H1 (cell line): ENCODE measurements at regions not wholly inside any gene's neighbourhood (a gene's known extent, or its start where the extent isn't known, plus 50 kb on each side); places are given as distances from the start of the nearest gene placed in this dataset.

Source experiments
- CTCF ChIA-PET: fragments of 300-600 bp; sonication (Branson Sonifier 250); formaldehyde crosslinking; loops from one replicate; lab custom pipeline; 2021; ENCODE audit not compliant: partially characterized antibody; lab: Charles Lee
- POLR2A ChIA-PET: fragments of 300-600 bp; sonication (Branson Sonifier 250); formaldehyde crosslinking; loops from one replicate; lab custom pipeline; 2021; ENCODE audit warnings: inconsistent platforms; ENCODE audit not compliant: partially characterized antibody; lab: Charles Lee
- DNase-seq, 2 experiments: peaks; one replicate each; pipeline versions ENCODE4 v3.0.0 to v3.0.0-alpha.2; 2010 to 2022; ENCODE audit warnings: low spot score in 2 of 2, low read depth in 1 of 2, mixed read lengths in 1 of 2
- FAIRE-seq: peaks from 2 replicates; lab custom pipeline; 2011; peaks lifted over from hg19 to GRCh38; lab: Jason Lieb, UNC
- H2AFZ ChIP-seq: 2 replicates; pipeline ENCODE4 v1.8.1; 2012; ENCODE audit warnings: low read length, inconsistent platforms
- H2AK5ac ChIP-seq: 2 replicates; pipeline ENCODE4 v1.6.1; 2013; ENCODE audit warnings: low read depth, low read length
- H2BK120ac ChIP-seq: replicated peaks from 2 replicates; pipeline ENCODE3; 2013; ENCODE audit warnings: low read depth, low read length, inconsistent platforms
- H2BK12ac ChIP-seq: 2 replicates; pipeline ENCODE4 v1.6.1; 2013; ENCODE audit warnings: low read depth, low read length
- H2BK15ac ChIP-seq: 2 replicates; pipeline ENCODE4 v1.6.1; 2013; ENCODE audit warnings: low read length
- H2BK20ac ChIP-seq: 2 replicates; pipeline ENCODE4 v1.6.1; 2013; ENCODE audit warnings: low read length
- H2BK5ac ChIP-seq: 2 replicates; pipeline ENCODE4 v1.6.1; 2013; ENCODE audit warnings: low read depth, low read length
- H3K14ac ChIP-seq: 2 replicates; pipeline ENCODE4 v1.6.1; 2013; ENCODE audit warnings: inconsistent platforms; ENCODE audit not compliant: insufficient read length
- H3K18ac ChIP-seq: 2 replicates; pipeline ENCODE4 v1.6.1; 2013; ENCODE audit warnings: low read length; ENCODE audit errors: extremely low read depth
- H3K23ac ChIP-seq: 2 replicates; pipeline ENCODE4 v1.6.1; 2013; ENCODE audit warnings: inconsistent platforms; ENCODE audit not compliant: insufficient read length
- H3K23me2 ChIP-seq: 2 replicates; pipeline ENCODE4 v1.6.1; 2013; ENCODE audit warnings: low read depth, low read length
- H3K27ac ChIP-seq: 2 replicates; pipeline ENCODE4 v1.6.1; 2011; ENCODE audit warnings: low read depth, low read length, inconsistent platforms
- H3K27me3 ChIP-seq, 4 experiments: replicated peaks in 1 of 4; 1 replicate in 1 of 4; 2 replicates in 3 of 4; pipeline versions ENCODE4 v1.6.1 to v1.8.1; 2011 to 2013; ENCODE audit warnings: low read length in 3 of 4, mild to moderate bottlenecking in 3 of 4, inconsistent platforms in 2 of 4, mixed read lengths in 2 of 4, moderate library complexity in 1 of 4; ENCODE audit not compliant: control insufficient read depth in 3 of 4, insufficient read depth in 3 of 4; ENCODE audit errors: extremely low read depth in 1 of 4
- H3K36me3 ChIP-seq, 4 experiments: 2 replicates each; pipeline versions ENCODE4 v1.6.1 to v1.8.1; 2011 to 2013; ENCODE audit warnings: mild to moderate bottlenecking in 4 of 4, low read length in 3 of 4, moderate library complexity in 2 of 4, control low read depth in 1 of 4, inconsistent platforms in 1 of 4; ENCODE audit not compliant: insufficient read depth in 4 of 4, control insufficient read depth in 2 of 4
- H3K4ac ChIP-seq: replicated peaks from 2 replicates; pipeline ENCODE3; 2013; ENCODE audit warnings: low read length, low read depth, mixed read lengths, inconsistent platforms; ENCODE audit not compliant: insufficient read length
- H3K4me1 ChIP-seq, 4 experiments: replicated peaks in 1 of 4; 1 replicate in 1 of 4; 2 replicates in 3 of 4; pipeline versions ENCODE4 v1.6.1 to v1.8.1; 2011 to 2013; ENCODE audit warnings: low read length in 3 of 4, inconsistent platforms in 2 of 4, mixed read lengths in 1 of 4; ENCODE audit not compliant: insufficient read depth in 4 of 4, control insufficient read depth in 3 of 4
- H3K4me2 ChIP-seq, 2 experiments: 2 replicates each; pipeline versions ENCODE4 v1.6.1 to v1.8.1; 2011 to 2013; ENCODE audit warnings: low read depth in 2 of 2, low read length in 2 of 2, control low read depth in 1 of 2, inconsistent platforms in 1 of 2, mild to moderate bottlenecking in 1 of 2; ENCODE audit not compliant: insufficient read depth in 1 of 2
- H3K4me3 ChIP-seq, 4 experiments: fragments of 200-600, 300-600 bp in 1 of 4; sonication (generic), shearing (Covaris generic), sonication (Bioruptor Twin) in 1 of 4; 2 replicates each; pipeline versions ENCODE4 v1.5.1 to v1.8.1; 2011 to 2016; ENCODE audit warnings: low read length in 4 of 4, low read depth in 3 of 4, control low read depth in 2 of 4, inconsistent platforms in 2 of 4, mild to moderate bottlenecking in 2 of 4, mixed read lengths in 1 of 4, moderate library complexity in 1 of 4; ENCODE audit not compliant: insufficient read depth in 2 of 4; ENCODE audit errors: extremely low read depth in 1 of 4
- H3K56ac ChIP-seq: replicated peaks from 2 replicates; pipeline ENCODE3; 2013; ENCODE audit warnings: low read depth, mild to moderate bottlenecking, mixed read lengths, low read length, inconsistent platforms; ENCODE audit not compliant: insufficient read length
- H3K79me1 ChIP-seq: 2 replicates; pipeline ENCODE4 v1.6.1; 2013; ENCODE audit warnings: low read depth, low read length, control low read depth
- H3K79me2 ChIP-seq, 2 experiments: 2 replicates each; pipeline versions ENCODE4 v1.6.1 to v1.8.1; 2012 to 2013; ENCODE audit warnings: low read length in 2 of 2, mild to moderate bottlenecking in 2 of 2, inconsistent platforms in 1 of 2; ENCODE audit not compliant: insufficient read depth in 2 of 2, control insufficient read depth in 1 of 2
- H3K9ac ChIP-seq, 4 experiments: replicated peaks in 1 of 4; 1 replicate in 1 of 4; 2 replicates in 3 of 4; pipeline versions ENCODE4 v1.6.1 to v1.8.1; 2011 to 2013; ENCODE audit warnings: low read depth in 3 of 4, low read length in 3 of 4, control low read depth in 2 of 4, mild to moderate bottlenecking in 2 of 4, moderate library complexity in 2 of 4, inconsistent platforms in 1 of 4; ENCODE audit errors: extremely low read depth in 1 of 4
- H3K9me3 ChIP-seq, 2 experiments: 2 replicates each; pipeline versions ENCODE4 v1.6.1 to v1.8.1; 2012 to 2013; ENCODE audit warnings: mild to moderate bottlenecking in 2 of 2, moderate library complexity in 2 of 2, control low read depth in 1 of 2, inconsistent platforms in 1 of 2, low read depth in 1 of 2, low read length in 1 of 2, mixed read lengths in 1 of 2; ENCODE audit not compliant: insufficient read depth in 2 of 2
- H4K20me1 ChIP-seq, 2 experiments: replicated peaks in 1 of 2; 2 replicates each; pipeline versions ENCODE3 to v1.8.1; 2011 to 2013; ENCODE audit warnings: inconsistent platforms in 2 of 2, low read length in 2 of 2, mild to moderate bottlenecking in 1 of 2; ENCODE audit not compliant: insufficient read depth in 2 of 2, control insufficient read depth in 1 of 2
- H4K5ac ChIP-seq: 2 replicates; pipeline ENCODE4 v1.6.1; 2013; ENCODE audit warnings: low read length, low read depth, mixed read lengths, inconsistent platforms; ENCODE audit not compliant: insufficient read length
- H4K8ac ChIP-seq: 2 replicates; pipeline ENCODE4 v1.8.0; 2013; ENCODE audit warnings: mild to moderate bottlenecking, moderate library complexity, low read length, inconsistent platforms; ENCODE audit not compliant: insufficient read depth; ENCODE audit errors: extremely low read depth
- H4K91ac ChIP-seq: replicated peaks from 2 replicates; pipeline ENCODE3; 2013; ENCODE audit warnings: low read length, mixed read lengths, inconsistent platforms; ENCODE audit not compliant: insufficient read length
- BCL11A ChIP-seq, 2 experiments: IDR thresholded peaks; one replicate each; pipeline ENCODE4 v1.6.1; 2011; ENCODE audit warnings: low read depth in 2 of 2, low read length in 2 of 2, mild to moderate bottlenecking in 2 of 2
- FOSL1 ChIP-seq: IDR thresholded peaks from 2 replicates; pipeline ENCODE4 v1.6.1; 2011; ENCODE audit warnings: mild to moderate bottlenecking, low read depth, low read length, moderate library complexity; ENCODE audit not compliant: insufficient read depth
- JUN ChIP-seq: IDR thresholded peaks from 2 replicates; pipeline ENCODE4 v1.6.1; 2011; ENCODE audit warnings: low read depth, mild to moderate bottlenecking, improper control_type of control experiment, low read length
- KDM1A ChIP-seq: fragments of 200-600, 300-600 bp; sonication (generic); IDR thresholded peaks from 2 replicates; pipeline ENCODE4 v1.7.1; 2016; ENCODE audit warnings: mild to moderate bottlenecking, low read length, borderline replicate concordance
- KDM4A ChIP-seq: IDR thresholded peaks from one replicate; pipeline ENCODE4 v1.7.1; 2012; ENCODE audit warnings: low read depth, mild to moderate bottlenecking, moderate library complexity, low read length, inconsistent platforms; ENCODE audit not compliant: severe bottlenecking
- NRF1 ChIP-seq: IDR thresholded peaks from 2 replicates; pipeline ENCODE4 v1.6.1; 2011; ENCODE audit warnings: mild to moderate bottlenecking, low read depth, low read length, improper control_type of control experiment
- RBBP5 ChIP-seq: IDR thresholded peaks from 2 replicates; pipeline ENCODE4 v1.7.1; 2012; ENCODE audit warnings: low read depth, mild to moderate bottlenecking, inconsistent platforms, low read length, moderate library complexity, borderline replicate concordance
- RNF2 ChIP-seq: fragments of 200-900, 300-1000 bp; sonication (generic); IDR thresholded peaks from 2 replicates; pipeline ENCODE4 v1.7.1; 2016; ENCODE audit warnings: borderline replicate concordance, low read depth, mild to moderate bottlenecking, antibody characterized with exemption, low read length; ENCODE audit not compliant: poor library complexity, severe bottlenecking; ENCODE audit errors: missing control alignments
- RXRA ChIP-seq: IDR thresholded peaks from 2 replicates; pipeline ENCODE4 v1.6.1; 2011; ENCODE audit warnings: low read depth, mild to moderate bottlenecking, low read length, moderate library complexity; ENCODE audit not compliant: insufficient read depth
- SP4 ChIP-seq: IDR thresholded peaks from 2 replicates; pipeline ENCODE4 v1.6.1; 2012; ENCODE audit warnings: low read length, inconsistent platforms
- SRF ChIP-seq: IDR thresholded peaks from 2 replicates; pipeline ENCODE4 v1.6.1; 2011; ENCODE audit warnings: mild to moderate bottlenecking, low read depth, low read length, moderate library complexity
- TBP ChIP-seq: IDR thresholded peaks from 2 replicates; pipeline ENCODE4 v1.6.1; 2011; ENCODE audit warnings: low read depth, low read length, improper control_type of control experiment
- TCF12 ChIP-seq: IDR thresholded peaks from 2 replicates; pipeline ENCODE4 v1.6.1; 2011; ENCODE audit warnings: low read depth, mild to moderate bottlenecking, low read length
- WGBS, 2 experiments: shearing (Covaris generic) in 1 of 2; methylation state at CpG; one replicate each; pipeline versions ENCODE4 v1.1.6 to v1.1.7; 2013 to 2015; ENCODE audit warnings: low lambda C conversion rate in 2 of 2, mixed read lengths in 2 of 2, inconsistent platforms in 1 of 2, low coverage in 1 of 2, missing lambda C conversion rate in 1 of 2; ENCODE audit not compliant: insufficient replicate concordance in 2 of 2, insufficient coverage in 1 of 2, insufficient read length in 1 of 2; ENCODE audit errors: extremely low coverage in 1 of 2, missing lambda C conversion rate in 1 of 2; 5-methylcytosine and 5-hydroxymethylcytosine counted together

- FAIRE-seq (no peak), DNase-seq (no peak)
- POLR2A ChIA-PET: no interaction called here
- Histone ChIP-seq H3K4me1 (no peaks in the 10 kb centered on the region; a peak in 1 of 7 replicates), H3K79me1 (no peaks in the 10 kb centered on the region), H3K4me3 (no peak overlapping the region), H3K9me3 (no peaks in the 10 kb centered on the region), H3K23me2 (no peaks in the 10 kb centered on the region), H2BK120ac (no peak overlapping the region), H2BK12ac (no peak overlapping the region), H2BK5ac (no peak overlapping the region), H4K8ac (no peak overlapping the region), H4K91ac (no peak overlapping the region), H4K20me1 (no peaks in the 10 kb centered on the region), H3K9ac (no peak overlapping the region), H4K5ac (no peak overlapping the region), H2BK15ac (no peak overlapping the region), H2AFZ (no peak overlapping the region), H3K27ac (no peak overlapping the region), H3K18ac (no peak overlapping the region), H3K4me2 (no peak overlapping the region), H3K36me3 (no peaks in the 10 kb centered on the region), H3K23ac (no peak overlapping the region), H3K27me3 (peaks cover 0 to 2% (median 0%) of the 10 kb centered on the region in 4 experiments; a peak in 1 of 7 replicates), H2BK20ac (no peak overlapping the region), H3K4ac (no peak overlapping the region), H3K56ac (no peak overlapping the region), H3K14ac (no peak overlapping the region), H2AK5ac (no peak overlapping the region), H3K79me2 (no peaks in the 10 kb centered on the region)
- TF ChIP-seq TCF12: no peak
- no peak for TF ChIP-seq JUN
- TF ChIP-seq RXRA: no peak
- TF ChIP-seq FOSL1: no peak
- no peak for TF ChIP-seq RBBP5
- no peak for TF ChIP-seq KDM1A
- no peak for TF ChIP-seq NRF1
- no peak for TF ChIP-seq RNF2
- TF ChIP-seq SP4: no peak
- TF ChIP-seq KDM4A: no peak
- TF ChIP-seq SRF: no peak
- no peak for TF ChIP-seq TBP
- no peak for TF ChIP-seq BCL11A (IDR thresholded peaks at IDR 0.05; ENCODE audit: low read depth in 2 of 2, low read length in 2 of 2)
- 88% methylated on average over 7 of the region's 7 CpGs; no CpG with 5 or more reads in 1 of the 2 experiments for WGBS, 2 experiments
- CTCF ChIA-PET: interaction anchor here (1.0 to 1.6 kb wide), 2 partner anchors 35 to 97 kb away, joined by 3 to 4 read pairs; no protein-coding TSS in a partner anchor
Measured at GRCh38 chr14:101406921-101407320, 154.4 kb upstream of the DIO3 start.
